ENCODE measurements at regions not wholly inside any gene's neighbourhood (a gene's known extent, or its start where the extent isn't known, plus 50 kb on each side); places are given as distances from the start of the nearest gene placed in this dataset.

DNA sequence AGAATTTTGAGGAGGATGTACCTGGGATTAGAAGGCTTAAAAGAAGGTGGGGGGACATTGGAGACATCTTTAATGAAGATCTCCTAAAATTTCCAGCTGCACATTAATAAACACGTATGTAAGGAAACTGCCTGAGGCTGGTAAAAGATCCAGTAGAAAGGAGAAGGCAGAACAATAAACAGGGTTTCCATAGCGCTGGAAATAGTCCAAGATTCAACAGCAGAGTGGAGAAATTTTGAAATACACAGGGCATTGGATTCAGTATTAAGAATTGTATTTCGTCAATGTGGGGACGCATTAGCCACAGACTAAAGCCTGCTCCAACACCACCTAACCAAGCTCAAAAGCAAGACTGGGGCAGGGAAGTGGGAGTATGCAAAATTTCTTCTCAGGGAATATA is 606.9 kb upstream of the NRXN1 start:
- H3K4me1 Mint-ChIP-seq (ENCODE audit: low read depth): peaks cover 27% of the 10 kb centered on the region
- DNase-seq (ENCODE audit: low spot score, unreplicated experiment): no peak
- peaks cover 1% of the 10 kb centered on the region for H3K36me3 Mint-ChIP-seq (ENCODE audit: insufficient read depth)
- H3K27me3 Mint-ChIP-seq: no peaks in the 10 kb centered on the region
- H3K9me3 Mint-ChIP-seq (ENCODE audit: low read depth): peaks cover 8% of the 10 kb centered on the region
- TF ChIP-seq, protein P1, sequence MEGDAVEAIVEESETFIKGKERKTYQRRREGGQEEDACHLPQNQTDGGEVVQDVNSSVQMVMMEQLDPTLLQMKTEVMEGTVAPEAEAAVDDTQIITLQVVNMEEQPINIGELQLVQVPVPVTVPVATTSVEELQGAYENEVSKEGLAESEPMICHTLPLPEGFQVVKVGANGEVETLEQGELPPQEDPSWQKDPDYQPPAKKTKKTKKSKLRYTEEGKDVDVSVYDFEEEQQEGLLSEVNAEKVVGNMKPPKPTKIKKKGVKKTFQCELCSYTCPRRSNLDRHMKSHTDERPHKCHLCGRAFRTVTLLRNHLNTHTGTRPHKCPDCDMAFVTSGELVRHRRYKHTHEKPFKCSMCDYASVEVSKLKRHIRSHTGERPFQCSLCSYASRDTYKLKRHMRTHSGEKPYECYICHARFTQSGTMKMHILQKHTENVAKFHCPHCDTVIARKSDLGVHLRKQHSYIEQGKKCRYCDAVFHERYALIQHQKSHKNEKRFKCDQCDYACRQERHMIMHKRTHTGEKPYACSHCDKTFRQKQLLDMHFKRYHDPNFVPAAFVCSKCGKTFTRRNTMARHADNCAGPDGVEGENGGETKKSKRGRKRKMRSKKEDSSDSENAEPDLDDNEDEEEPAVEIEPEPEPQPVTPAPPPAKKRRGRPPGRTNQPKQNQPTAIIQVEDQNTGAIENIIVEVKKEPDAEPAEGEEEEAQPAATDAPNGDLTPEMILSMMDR (IDR thresholded peaks at IDR 0.05; ENCODE audit: unreplicated experiment): no peak
- H3K27ac Mint-ChIP-seq: no peak overlapping the region
- no peak overlapping the region for H3K4me3 Mint-ChIP-seq (ENCODE audit: low read depth)

DNA sequence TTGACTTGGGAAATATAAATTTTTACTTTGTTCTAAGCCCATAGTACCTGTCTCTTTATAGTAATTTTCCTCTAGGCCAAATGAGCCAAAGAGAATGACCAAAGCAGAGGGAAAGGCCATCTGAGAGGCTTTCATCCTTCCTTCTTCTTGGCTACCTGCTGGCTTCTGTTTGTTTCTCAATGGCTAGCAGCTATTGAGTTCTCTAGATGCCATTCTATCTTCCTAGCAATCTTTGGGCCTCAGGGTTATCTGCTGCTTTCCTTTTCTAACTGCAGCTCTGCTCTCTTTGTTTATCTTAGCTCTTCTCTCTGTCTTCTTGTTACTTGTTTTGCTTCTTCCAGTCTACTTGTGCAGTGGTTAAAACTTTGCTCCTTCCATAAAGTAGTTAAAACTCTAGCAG is 601.1 kb upstream of the NRXN1 start:
- H3K36me3 Mint-ChIP-seq (ENCODE audit: insufficient read depth): peaks cover 2% of the 10 kb centered on the region
- no peak overlapping the region for H3K4me3 Mint-ChIP-seq (ENCODE audit: low read depth)
- H3K27me3 Mint-ChIP-seq: no peaks in the 10 kb centered on the region
- H3K9me3 Mint-ChIP-seq (ENCODE audit: low read depth): peaks cover 4% of the 10 kb centered on the region
- no peak for DNase-seq (ENCODE audit: low spot score, unreplicated experiment)
- peaks cover 30% of the 10 kb centered on the region for H3K4me1 Mint-ChIP-seq (ENCODE audit: low read depth)
- no peak overlapping the region for H3K27ac Mint-ChIP-seq
- TF ChIP-seq, protein P1 (IDR thresholded peaks at IDR 0.05; ENCODE audit: unreplicated experiment): no peak

DNA sequence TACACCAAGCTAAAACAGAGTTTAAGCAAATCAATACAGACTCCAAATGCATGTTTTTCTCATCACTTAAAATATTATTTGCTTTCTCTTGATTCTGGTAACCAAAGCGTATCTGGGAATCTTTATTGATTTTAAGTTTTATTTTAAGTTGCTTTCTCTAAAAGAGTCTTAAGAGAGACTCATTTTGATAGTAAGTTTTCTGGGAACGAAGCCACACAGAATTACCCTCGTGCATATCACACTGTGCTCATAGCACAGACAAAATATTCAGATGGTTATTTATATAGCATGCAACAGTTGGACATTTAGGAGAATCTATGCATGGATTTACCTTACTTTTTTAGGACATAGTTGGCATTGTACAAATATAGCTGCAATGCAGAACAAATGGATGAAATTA is 597.5 kb upstream of the NRXN1 start:
- DNase-seq (ENCODE audit: low spot score, unreplicated experiment): no peak
- Mint-ChIP-seq H3K4me3 (ENCODE audit: low read depth) (no peak overlapping the region), H3K9me3 (ENCODE audit: low read depth) (peaks cover 4% of the 10 kb centered on the region), H3K27me3 (peaks cover 8% of the 10 kb centered on the region), H3K27ac (no peak overlapping the region), H3K4me1 (ENCODE audit: low read depth) (peaks cover 16% of the 10 kb centered on the region), H3K36me3 (ENCODE audit: insufficient read depth) (peaks cover 2% of the 10 kb centered on the region)
- TF ChIP-seq, protein P1 (IDR thresholded peaks at IDR 0.05; ENCODE audit: unreplicated experiment): no peak

DNA sequence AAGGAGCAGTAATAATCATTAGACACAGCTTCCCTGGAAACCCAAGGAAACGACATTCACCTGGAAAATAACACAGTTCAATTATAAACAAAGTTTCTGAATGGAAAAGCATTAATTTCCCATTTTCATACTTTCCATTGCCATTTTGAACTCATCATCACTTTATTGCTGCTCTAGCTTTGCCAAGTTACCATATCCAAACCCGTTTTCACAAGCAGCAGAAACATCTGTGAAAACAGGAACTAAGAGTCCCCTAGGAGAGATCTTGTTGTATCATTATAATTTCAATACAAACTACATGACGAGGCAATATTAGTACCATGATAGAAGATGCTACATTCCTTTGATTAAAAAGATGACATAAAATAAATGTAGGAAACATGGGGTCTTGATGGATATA is 597.0 kb upstream of the NRXN1 start:
- DNase-seq (ENCODE audit: low spot score, unreplicated experiment): no peak
- peaks cover 2% of the 10 kb centered on the region for H3K36me3 Mint-ChIP-seq (ENCODE audit: insufficient read depth)
- no peak overlapping the region for H3K27ac Mint-ChIP-seq
- H3K4me1 Mint-ChIP-seq (ENCODE audit: low read depth): peaks cover 12% of the 10 kb centered on the region
- H3K4me3 Mint-ChIP-seq (ENCODE audit: low read depth): no peak overlapping the region
- H3K27me3 Mint-ChIP-seq: peaks cover 8% of the 10 kb centered on the region
- H3K9me3 Mint-ChIP-seq (ENCODE audit: low read depth): peaks cover 4% of the 10 kb centered on the region
- TF ChIP-seq, protein P1 (IDR thresholded peaks at IDR 0.05; ENCODE audit: unreplicated experiment): no peak

DNA sequence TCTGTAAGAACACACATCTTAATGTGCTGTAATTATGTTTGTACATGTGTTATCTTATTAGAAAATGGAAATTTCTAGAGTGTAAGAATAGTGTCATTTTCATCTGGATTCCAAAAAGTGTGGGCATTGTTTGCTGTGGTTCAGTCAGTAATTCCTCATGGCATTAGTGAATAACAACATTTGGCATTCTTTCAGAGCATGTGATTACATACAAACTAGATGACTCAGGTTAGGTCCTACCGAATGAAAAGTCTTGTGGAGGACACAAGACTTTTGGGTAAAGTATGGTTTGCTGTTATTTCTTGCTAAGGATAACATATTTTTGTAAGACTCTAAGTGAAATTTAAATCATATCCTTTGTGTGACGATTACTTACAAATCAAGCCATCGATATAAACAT is 593.1 kb upstream of the NRXN1 start:
- Mint-ChIP-seq H3K9me3 (ENCODE audit: low read depth) (peaks cover 12% of the 10 kb centered on the region), H3K4me1 (ENCODE audit: low read depth) (peaks cover 3% of the 10 kb centered on the region), H3K36me3 (ENCODE audit: insufficient read depth) (peaks cover 3% of the 10 kb centered on the region), H3K27me3 (peaks cover 8% of the 10 kb centered on the region), H3K4me3 (ENCODE audit: low read depth) (no peak overlapping the region), H3K27ac (no peak overlapping the region)
- TF ChIP-seq, protein P1 (IDR thresholded peaks at IDR 0.05; ENCODE audit: unreplicated experiment): no peak
- no peak for DNase-seq (ENCODE audit: low spot score, unreplicated experiment)

All from progenitor cell of endocrine pancreas (in vitro differentiated cells).